Sigmoid colon (tissue), 4 donors: ENCODE measurements at regions not wholly inside any gene's neighbourhood (a gene's known extent, or its start where the extent isn't known, plus 50 kb on each side); places are given as distances from the start of the nearest gene placed in this dataset.

Experiments used
- EP300 ChIP-seq, 4 donors: sonication (generic); formaldehyde crosslinking; IDR thresholded peaks; one replicate each; pipeline ENCODE4 v1.6.1; 2017; ENCODE audit warnings: antibody characterized with exemption in 4 of 4
- POLR2A ChIP-seq, 2 donors: fragments of 450-650 bp; IDR thresholded peaks; one replicate each; pipeline ENCODE4 v1.6.1; 2016; ENCODE audit warnings: antibody characterized with exemption in 2 of 2, mild to moderate bottlenecking in 2 of 2, moderate library complexity in 2 of 2
- TF ChIP-seq, protein P1 (sequence below), 4 experiments: fragments of 450-650 bp in 3 of 4; fragments of 200-600 bp in 1 of 4; IDR thresholded peaks; one replicate each; pipeline ENCODE4 v1.5.1; 2016 to 2019; ENCODE audit warnings: antibody characterized with exemption in 4 of 4, mild to moderate bottlenecking in 3 of 4, moderate library complexity in 2 of 4

DNA sequence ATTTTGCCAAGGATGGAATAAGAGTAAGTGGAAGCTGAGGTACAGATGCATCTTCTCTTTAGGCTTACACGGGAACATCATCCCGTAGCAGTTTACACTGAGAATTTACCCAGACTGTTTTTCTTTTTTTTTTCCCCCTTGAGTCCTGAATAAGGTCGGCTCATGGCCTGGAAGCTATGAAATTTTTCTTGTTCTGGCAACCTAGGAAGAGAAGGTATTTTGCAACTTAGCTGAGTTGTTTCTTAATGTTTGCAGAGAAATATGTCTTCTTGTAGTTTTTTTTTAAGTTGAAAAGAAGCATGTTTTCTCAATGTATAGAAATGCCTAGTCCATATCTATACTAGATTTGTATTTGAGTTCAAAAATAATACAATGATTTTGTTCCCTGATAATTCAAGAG is 712.5 kb downstream of the TDRD15 start:
- TF ChIP-seq, protein P1, sequence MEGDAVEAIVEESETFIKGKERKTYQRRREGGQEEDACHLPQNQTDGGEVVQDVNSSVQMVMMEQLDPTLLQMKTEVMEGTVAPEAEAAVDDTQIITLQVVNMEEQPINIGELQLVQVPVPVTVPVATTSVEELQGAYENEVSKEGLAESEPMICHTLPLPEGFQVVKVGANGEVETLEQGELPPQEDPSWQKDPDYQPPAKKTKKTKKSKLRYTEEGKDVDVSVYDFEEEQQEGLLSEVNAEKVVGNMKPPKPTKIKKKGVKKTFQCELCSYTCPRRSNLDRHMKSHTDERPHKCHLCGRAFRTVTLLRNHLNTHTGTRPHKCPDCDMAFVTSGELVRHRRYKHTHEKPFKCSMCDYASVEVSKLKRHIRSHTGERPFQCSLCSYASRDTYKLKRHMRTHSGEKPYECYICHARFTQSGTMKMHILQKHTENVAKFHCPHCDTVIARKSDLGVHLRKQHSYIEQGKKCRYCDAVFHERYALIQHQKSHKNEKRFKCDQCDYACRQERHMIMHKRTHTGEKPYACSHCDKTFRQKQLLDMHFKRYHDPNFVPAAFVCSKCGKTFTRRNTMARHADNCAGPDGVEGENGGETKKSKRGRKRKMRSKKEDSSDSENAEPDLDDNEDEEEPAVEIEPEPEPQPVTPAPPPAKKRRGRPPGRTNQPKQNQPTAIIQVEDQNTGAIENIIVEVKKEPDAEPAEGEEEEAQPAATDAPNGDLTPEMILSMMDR (IDR thresholded peaks at IDR 0.05), result no peak
- no peak for TF ChIP-seq EP300 (IDR thresholded peaks at IDR 0.05)
- no peak for TF ChIP-seq POLR2A (IDR thresholded peaks at IDR 0.05)
